ENCODE measurements at regions not wholly inside any gene's neighbourhood (a gene's known extent, or its start where the extent isn't known, plus 50 kb on each side); places are given as distances from the start of the nearest gene placed in this dataset.
"Not testable (repeated sequence)": the region's sequence is repeated elsewhere in the genome, so short reads cannot be mapped to it uniquely, and the experiment has no call there.

DNA sequence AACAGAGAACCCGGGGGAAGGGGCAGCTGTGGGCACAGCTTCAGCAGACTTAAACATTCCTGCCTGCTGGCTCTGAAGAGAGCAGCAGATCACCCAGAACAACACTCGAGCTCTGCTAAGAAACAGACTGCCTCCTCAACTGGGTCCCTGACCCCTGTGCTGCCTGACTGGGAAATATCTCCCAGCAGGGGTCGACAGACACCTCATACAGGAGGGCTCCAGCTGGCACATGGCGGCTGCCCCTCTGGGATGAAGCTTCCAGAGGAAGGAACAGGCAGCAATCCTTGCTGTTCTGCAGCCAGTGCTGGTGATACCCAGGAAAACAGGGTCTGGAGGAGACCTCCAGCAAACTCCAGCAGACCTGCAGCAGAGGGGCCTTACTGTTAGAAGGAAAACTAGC is 234.5 kb downstream of the TACR3 start:
- TF ChIP-seq POLR2A, POLR2AphosphoS5, EP300 (IDR thresholded peaks at IDR 0.05): not testable (repeated sequence)
- TF ChIP-seq, protein P1, sequence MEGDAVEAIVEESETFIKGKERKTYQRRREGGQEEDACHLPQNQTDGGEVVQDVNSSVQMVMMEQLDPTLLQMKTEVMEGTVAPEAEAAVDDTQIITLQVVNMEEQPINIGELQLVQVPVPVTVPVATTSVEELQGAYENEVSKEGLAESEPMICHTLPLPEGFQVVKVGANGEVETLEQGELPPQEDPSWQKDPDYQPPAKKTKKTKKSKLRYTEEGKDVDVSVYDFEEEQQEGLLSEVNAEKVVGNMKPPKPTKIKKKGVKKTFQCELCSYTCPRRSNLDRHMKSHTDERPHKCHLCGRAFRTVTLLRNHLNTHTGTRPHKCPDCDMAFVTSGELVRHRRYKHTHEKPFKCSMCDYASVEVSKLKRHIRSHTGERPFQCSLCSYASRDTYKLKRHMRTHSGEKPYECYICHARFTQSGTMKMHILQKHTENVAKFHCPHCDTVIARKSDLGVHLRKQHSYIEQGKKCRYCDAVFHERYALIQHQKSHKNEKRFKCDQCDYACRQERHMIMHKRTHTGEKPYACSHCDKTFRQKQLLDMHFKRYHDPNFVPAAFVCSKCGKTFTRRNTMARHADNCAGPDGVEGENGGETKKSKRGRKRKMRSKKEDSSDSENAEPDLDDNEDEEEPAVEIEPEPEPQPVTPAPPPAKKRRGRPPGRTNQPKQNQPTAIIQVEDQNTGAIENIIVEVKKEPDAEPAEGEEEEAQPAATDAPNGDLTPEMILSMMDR (IDR thresholded peaks at IDR 0.05) = not testable (repeated sequence)

All from gastroesophageal sphincter (tissue), 3 donors.